ENCODE measurements at regions not wholly inside any gene's neighbourhood (a gene's known extent, or its start where the extent isn't known, plus 50 kb on each side); places are given as distances from the start of the nearest gene placed in this dataset.

GRCh38 chr2:34110392-34110791 is 511.3 kb upstream of the FAM98A start:
- TF ChIP-seq FOXM1 (IDR thresholded peaks at IDR 0.05; ENCODE audit: low read depth) (no peak), MXI1 (IDR thresholded peaks at IDR 0.05; ENCODE audit: low read depth, low read length) (no peak), TAF1 (IDR thresholded peaks at IDR 0.05; ENCODE audit: borderline replicate concordance, low read depth, low read length) (no peak), SMC3 (IDR thresholded peaks at IDR 0.05; ENCODE audit: low read depth, low read length) (no peak), POLR2AphosphoS5 (IDR thresholded peaks at IDR 0.05; ENCODE audit: low read depth, low read length) (no peak)

Measured in SK-N-SH (cell line).